ENCODE measurements at regions not wholly inside any gene's neighbourhood (a gene's known extent, or its start where the extent isn't known, plus 50 kb on each side); places are given as distances from the start of the nearest gene placed in this dataset.
A peak's percentile ranks its signal among the peaks of the same experiment; 100 is the strongest.

GRCh38 chr16:66265556-66266141, 100.8 kb upstream of the CDH5 start:
- CTCF ChIA-PET = no interaction called here
- no peaks in the 10 kb centered on the region for H3K36me3 Mint-ChIP-seq

DNA sequence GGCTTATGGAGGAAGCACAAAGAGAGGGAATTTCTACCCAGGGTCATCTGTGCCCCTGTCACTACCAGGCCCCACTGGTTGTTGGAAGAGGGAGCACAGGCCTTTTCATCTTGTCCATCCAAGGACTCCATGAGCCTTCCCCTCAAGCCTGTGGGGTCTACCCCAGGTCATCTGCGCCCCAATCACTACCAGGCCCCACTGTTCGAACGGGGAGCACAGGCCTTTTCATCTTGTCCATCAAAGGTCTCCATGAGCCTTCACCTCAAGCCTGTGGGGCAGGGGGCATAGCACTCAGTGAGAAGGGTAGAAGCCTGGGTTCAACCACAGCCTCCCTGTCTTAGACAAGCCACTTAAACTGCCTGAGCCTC, 101.5 kb upstream of the CDH5 start:
- Mint-ChIP-seq H3K27me3 (peaks cover 43% of the 10 kb centered on the region), H3K27ac (no peak overlapping the region), H3K9me3 (no peaks in the 10 kb centered on the region), H3K4me1 (no peaks in the 10 kb centered on the region), H3K4me3 (no peak overlapping the region), H3K36me3 (no peaks in the 10 kb centered on the region)
- CTCF ChIA-PET = interaction anchor here (1.1 kb wide), 1 partner anchor 10 kb away, joined by 3 read pairs; no protein-coding TSS in a partner anchor
- no peak for DNase-seq

More at GRCh38 chr16:66265556-66266141, 100.8 kb upstream of the CDH5 start:
- Mint-ChIP-seq H3K9me3 (no peaks in the 10 kb centered on the region), H3K27ac (no peak overlapping the region), H3K4me3 (no peak overlapping the region), H3K27me3 (peaks cover 49% of the 10 kb centered on the region), H3K4me1 (no peaks in the 10 kb centered on the region)
- DNase-seq = no peak

DNA sequence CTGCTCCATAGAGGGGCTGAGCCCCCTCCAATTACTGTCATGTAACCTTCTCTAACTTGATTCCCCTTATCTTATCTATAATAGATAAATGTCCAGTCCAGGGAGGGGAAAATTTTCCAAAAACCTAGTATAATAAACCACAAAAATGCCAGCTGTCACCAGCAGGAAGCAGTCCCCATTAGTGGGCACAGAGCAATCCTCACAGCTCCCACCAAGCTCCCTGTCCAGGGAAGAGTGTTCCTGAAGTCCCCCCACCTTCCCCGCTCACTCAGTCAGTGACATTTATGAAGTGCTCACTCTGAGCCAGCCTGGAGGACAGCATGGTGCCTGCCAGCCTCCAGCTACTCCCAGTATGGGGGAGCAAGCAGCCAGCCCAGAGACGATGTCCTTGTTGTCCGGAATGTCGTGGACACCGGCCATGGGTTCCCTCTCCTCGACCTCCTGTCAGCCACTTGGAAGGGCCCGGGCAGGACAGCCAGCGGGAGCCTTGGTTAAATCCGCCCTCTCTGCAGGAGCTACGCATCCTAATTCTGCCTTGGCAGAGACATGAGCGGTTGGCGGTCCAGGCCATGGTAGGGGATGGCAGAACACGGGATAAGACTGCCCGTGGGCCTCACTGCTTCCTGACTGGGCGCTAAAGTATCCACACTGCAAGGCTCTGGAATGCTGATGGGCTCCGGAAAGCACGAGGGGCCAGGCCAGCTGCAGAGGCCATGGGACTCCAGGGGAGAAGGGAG, 102.0 kb upstream of the CDH5 start:
- Mint-ChIP-seq H3K36me3 (no peaks in the 10 kb centered on the region), H3K4me1 (no peaks in the 10 kb centered on the region), H3K9me3 (no peaks in the 10 kb centered on the region), H3K27ac (no peak overlapping the region), H3K4me3 (no peak overlapping the region), H3K27me3 (peaks cover 38% of the 10 kb centered on the region)
- CTCF ChIA-PET = interaction anchor here (1.1 kb wide), 1 partner anchor 11 kb away, joined by 3 read pairs; no protein-coding TSS in a partner anchor
- DNase-seq = no peak

DNA sequence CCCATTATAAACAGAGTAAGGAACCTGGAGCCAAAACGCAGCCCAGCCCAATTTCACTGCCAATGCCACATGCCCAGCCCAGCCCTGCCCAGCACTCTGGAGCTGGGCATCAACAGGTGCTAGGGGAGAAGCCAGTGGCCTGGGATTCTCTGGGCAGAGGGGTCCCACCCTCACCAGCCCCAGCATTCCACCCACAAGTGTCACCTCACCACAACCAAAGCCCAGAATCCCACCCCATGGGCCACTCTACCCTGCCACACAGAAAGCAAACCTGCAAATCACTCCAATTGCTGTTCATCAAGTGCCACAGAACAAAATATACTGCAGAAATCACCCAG, 102.5 kb upstream of the CDH5 start:
- Mint-ChIP-seq H3K4me3 (no peak overlapping the region), H3K27me3 (peaks cover 32% of the 10 kb centered on the region), H3K36me3 (no peaks in the 10 kb centered on the region), H3K9me3 (no peaks in the 10 kb centered on the region), H3K4me1 (no peaks in the 10 kb centered on the region), H3K27ac (no peak overlapping the region)
- CTCF ChIA-PET = no interaction called here
- DNase-seq = no peak

DNA sequence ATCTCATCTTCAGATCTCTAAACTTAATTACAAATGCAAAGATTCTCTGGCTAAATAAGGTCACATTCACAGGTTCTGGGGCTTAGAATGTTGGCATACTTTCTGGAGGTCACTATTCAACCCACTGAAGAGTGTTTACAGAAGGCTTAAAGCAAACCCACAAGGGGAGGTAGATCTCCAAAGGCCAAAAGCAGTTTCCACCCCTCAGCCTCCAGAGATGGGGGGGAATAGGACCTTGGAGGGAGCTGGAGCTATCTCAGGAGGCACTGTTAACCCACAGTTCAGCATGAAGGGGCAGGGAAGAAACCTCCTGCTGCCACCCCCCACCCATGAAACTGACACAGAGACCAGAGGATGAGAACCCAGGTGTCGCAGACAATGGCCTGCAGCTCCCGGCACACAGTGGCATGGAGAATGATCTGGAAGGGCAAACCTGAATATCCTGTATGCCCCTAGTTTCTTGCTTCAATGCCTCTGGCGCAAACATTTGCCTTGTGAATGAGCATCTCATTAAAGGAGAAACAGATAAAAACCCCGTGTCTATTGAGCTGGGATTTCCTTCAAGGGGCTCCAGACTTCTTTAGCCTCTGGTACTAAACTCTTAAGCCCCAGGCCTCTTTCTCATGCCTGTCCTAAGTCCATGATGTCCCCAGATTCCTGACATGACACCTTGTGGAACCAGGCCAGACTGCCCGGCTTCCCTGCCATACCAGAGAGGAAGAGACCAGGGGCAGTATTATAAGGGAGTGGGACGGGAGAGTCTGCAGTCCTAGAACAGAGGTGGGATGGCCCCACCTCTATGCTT, 103.1 kb upstream of the CDH5 start:
- H3K27me3 Mint-ChIP-seq = peaks cover 28% of the 10 kb centered on the region
- H3K9me3 Mint-ChIP-seq = no peaks in the 10 kb centered on the region
- no peak overlapping the region for H3K4me3 Mint-ChIP-seq
- H3K4me1 Mint-ChIP-seq = no peaks in the 10 kb centered on the region
- H3K27ac Mint-ChIP-seq = no peak overlapping the region
- CTCF ChIA-PET = no interaction called here
- H3K36me3 Mint-ChIP-seq = no peaks in the 10 kb centered on the region
- no peak for DNase-seq

- DNase-seq = no peak
- Mint-ChIP-seq H3K4me1 (no peaks in the 10 kb centered on the region), H3K9me3 (no peaks in the 10 kb centered on the region), H3K36me3 (no peaks in the 10 kb centered on the region), H3K4me3 (no peak overlapping the region), H3K27me3 (peaks cover 23% of the 10 kb centered on the region), H3K27ac (no peak overlapping the region)
- CTCF ChIA-PET = no interaction called here
Observed at GRCh38 chr16:66262253-66263167, 104.0 kb upstream of the CDH5 start.

DNA sequence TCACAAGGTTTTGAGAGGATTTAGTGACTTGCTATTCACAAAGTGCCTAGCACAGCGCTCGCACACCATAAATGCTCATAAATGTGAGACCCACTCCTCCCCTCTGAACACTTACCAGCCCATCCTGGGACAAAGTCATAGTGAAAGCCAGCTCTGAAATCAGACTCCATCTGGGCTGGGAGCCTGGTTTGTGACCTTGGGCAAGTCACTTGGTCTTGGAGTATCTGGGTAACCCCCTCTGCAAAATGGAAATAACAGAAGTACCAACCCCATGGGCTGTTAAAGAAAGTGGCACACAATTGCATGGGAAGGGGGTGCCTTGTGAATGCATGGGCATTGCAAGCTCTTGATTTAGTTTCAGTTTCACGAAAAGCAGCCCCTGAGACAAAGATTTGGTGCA, 104.7 kb upstream of the CDH5 start:
- no peak for DNase-seq
- no peaks in the 10 kb centered on the region for H3K36me3 Mint-ChIP-seq
- peaks cover 16% of the 10 kb centered on the region for H3K27me3 Mint-ChIP-seq
- no peak overlapping the region for H3K27ac Mint-ChIP-seq
- no peak overlapping the region for H3K4me3 Mint-ChIP-seq
- CTCF ChIA-PET = no interaction called here
- H3K4me1 Mint-ChIP-seq = no peaks in the 10 kb centered on the region
- H3K9me3 Mint-ChIP-seq = no peaks in the 10 kb centered on the region

- Mint-ChIP-seq H3K36me3 (no peaks in the 10 kb centered on the region), H3K27me3 (peaks cover 5% of the 10 kb centered on the region), H3K9me3 (no peaks in the 10 kb centered on the region), H3K4me3 (no peak overlapping the region), H3K27ac (no peak overlapping the region), H3K4me1 (no peaks in the 10 kb centered on the region)
- no peak for DNase-seq
- CTCF ChIA-PET = interaction anchor here (1.1 kb wide), 1 partner anchor 10 kb away, joined by 4 read pairs; no protein-coding TSS in a partner anchor
Observed at GRCh38 chr16:66260522-66261254, 105.8 kb upstream of the CDH5 start.

- H3K9me3 Mint-ChIP-seq = no peaks in the 10 kb centered on the region
- H3K36me3 Mint-ChIP-seq = no peaks in the 10 kb centered on the region
- DNase-seq = no peak
- H3K4me1 Mint-ChIP-seq = no peaks in the 10 kb centered on the region
- peaks cover 3% of the 10 kb centered on the region for H3K27me3 Mint-ChIP-seq
- H3K4me3 Mint-ChIP-seq = no peak overlapping the region
- CTCF ChIA-PET = interaction anchor here (1.1 kb wide), 1 partner anchor 11 kb away, joined by 4 read pairs; no protein-coding TSS in a partner anchor
- no peak overlapping the region for H3K27ac Mint-ChIP-seq
Observed at GRCh38 chr16:66258916-66259845, 107.3 kb upstream of the CDH5 start.

- Mint-ChIP-seq H3K4me3 (no peak overlapping the region), H3K36me3 (no peaks in the 10 kb centered on the region), H3K27me3 (peaks cover 8% of the 10 kb centered on the region), H3K9me3 (no peaks in the 10 kb centered on the region), H3K4me1 (no peaks in the 10 kb centered on the region), H3K27ac (no peak overlapping the region)
- CTCF ChIA-PET = interaction anchor here (1.2 to 1.5 kb wide), 2 partner anchors 13 to 58 kb away, joined by 4 read pairs; no protein-coding TSS in a partner anchor
- no peak for DNase-seq
Observed at GRCh38 chr16:66256919-66257318, 109.6 kb upstream of the CDH5 start.

- CTCF ChIA-PET = interaction anchor here (1.5 kb wide), 1 partner anchor 15 kb away, joined by 4 read pairs; no protein-coding TSS in a partner anchor
- Mint-ChIP-seq H3K27me3 (peaks cover 8% of the 10 kb centered on the region), H3K4me1 (no peaks in the 10 kb centered on the region), H3K36me3 (no peaks in the 10 kb centered on the region), H3K9me3 (no peaks in the 10 kb centered on the region), H3K4me3 (no peak overlapping the region), H3K27ac (peak overlapping the region; percentile 16)
- DNase-seq = no peak
Observed at GRCh38 chr16:66255647-66256046, 110.8 kb upstream of the CDH5 start.

DNA sequence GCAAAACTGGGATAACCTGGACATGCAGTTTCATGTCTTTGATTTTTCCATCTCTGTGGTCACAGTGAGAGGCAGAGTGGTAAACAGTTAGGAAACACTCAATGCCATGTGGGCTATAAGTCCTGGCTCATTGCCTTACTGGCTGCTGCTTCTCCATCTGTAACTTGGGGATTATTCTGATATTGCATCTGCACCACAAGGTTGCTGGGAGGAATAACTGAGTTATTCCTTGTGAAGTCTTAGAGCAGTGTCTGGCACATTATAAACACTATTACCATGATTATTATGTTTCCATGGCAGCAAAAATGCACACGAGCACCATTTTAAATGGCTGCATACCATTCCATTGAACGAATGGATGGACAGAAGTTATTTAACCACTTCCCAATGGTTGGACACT, 111.7 kb upstream of the CDH5 start:
- H3K36me3 Mint-ChIP-seq = no peaks in the 10 kb centered on the region
- no peak overlapping the region for H3K4me3 Mint-ChIP-seq
- DNase-seq = no peak
- H3K9me3 Mint-ChIP-seq = no peaks in the 10 kb centered on the region
- CTCF ChIA-PET = no interaction called here
- H3K27me3 Mint-ChIP-seq = peaks cover 8% of the 10 kb centered on the region
- no peak overlapping the region for H3K27ac Mint-ChIP-seq
- no peaks in the 10 kb centered on the region for H3K4me1 Mint-ChIP-seq

Data from activated naive CD4-positive, alpha-beta T cell treated with anti-CD3 and anti-CD28 coated beads, Interleukin-2, amount 10 ng/mL, durations not matched to agents 7 days and 5 days (primary cell).